Gastrocnemius medialis (tissue), 4 donors: ENCODE measurements at regions not wholly inside any gene's neighbourhood (a gene's known extent, or its start where the extent isn't known, plus 50 kb on each side); places are given as distances from the start of the nearest gene placed in this dataset.

Source experiments
- CTCF ChIP-seq, 5 experiments: fragments of 450-650 bp in 3 of 5; fragments of 200-600 bp in 2 of 5; sonication (generic) in 2 of 5; IDR thresholded peaks in 4 of 5; conservative IDR thresholded peaks in 1 of 5; 1 replicate in 4 of 5; 2 replicates in 1 of 5; pipeline ENCODE4 v1.5.1; 2016 to 2019; ENCODE audit warnings: antibody characterized with exemption in 5 of 5, mild to moderate bottlenecking in 3 of 5, moderate library complexity in 3 of 5
- POLR2A ChIP-seq, 2 donors: fragments of 450-650 bp; IDR thresholded peaks; one replicate each; pipeline ENCODE4 v1.6.1; 2017; ENCODE audit warnings: antibody characterized with exemption in 2 of 2, mild to moderate bottlenecking in 2 of 2, moderate library complexity in 2 of 2

GRCh38 chr2:207248702-207249377, 83.1 kb upstream of the KLF7 start:
- TF ChIP-seq CTCF (IDR thresholded peaks at IDR 0.05 in 4 of 5, conservative IDR thresholded peaks at IDR 0.05 in 1 of 5): no peak
- no peak for TF ChIP-seq POLR2A (IDR thresholded peaks at IDR 0.05)
